H9 (cell line): ENCODE measurements at regions not wholly inside any gene's neighbourhood (a gene's known extent, or its start where the extent isn't known, plus 50 kb on each side); places are given as distances from the start of the nearest gene placed in this dataset.

Experiments
- DNase-seq: peaks from one replicate; pipeline ENCODE4 v3.0.0-alpha.2; 2017
- H2AFZ ChIP-seq: one replicate; pipeline ENCODE4 v1.6.1; 2013; ENCODE audit warnings: mild to moderate bottlenecking, low read length, control low read depth, moderate library complexity
- H2AK5ac ChIP-seq: 2 replicates; pipeline ENCODE4 v1.6.1; 2013; ENCODE audit warnings: low read length, control low read depth, mixed read lengths; ENCODE audit not compliant: insufficient read length
- H2BK120ac ChIP-seq: one replicate; pipeline ENCODE4 v1.6.1; 2013; ENCODE audit warnings: low read depth, mild to moderate bottlenecking, low read length, control low read depth, inconsistent platforms; ENCODE audit not compliant: poor library complexity, severe bottlenecking
- H2BK12ac ChIP-seq: 2 replicates; pipeline ENCODE4 v1.6.1; 2013; ENCODE audit warnings: low read length, control low read depth, mixed read lengths, low read depth; ENCODE audit not compliant: insufficient read length
- H2BK15ac ChIP-seq: 2 replicates; pipeline ENCODE4 v1.6.1; 2013; ENCODE audit warnings: low read depth, low read length, control low read depth
- H2BK20ac ChIP-seq: one replicate; pipeline ENCODE4 v1.6.1; 2013; ENCODE audit warnings: low read depth, mild to moderate bottlenecking, low read length, control low read depth, inconsistent platforms; ENCODE audit not compliant: poor library complexity, severe bottlenecking
- H2BK5ac ChIP-seq: 2 replicates; pipeline ENCODE4 v1.6.1; 2013; ENCODE audit warnings: low read length, control low read depth, mixed read lengths; ENCODE audit not compliant: insufficient read length
- H3K14ac ChIP-seq: 2 replicates; pipeline ENCODE4 v1.6.1; 2013; ENCODE audit warnings: low read length, control low read depth; ENCODE audit not compliant: insufficient read depth
- H3K18ac ChIP-seq: 2 replicates; pipeline ENCODE4 v1.6.1; 2013; ENCODE audit warnings: low read depth, mild to moderate bottlenecking, mixed read lengths, low read length, control low read depth; ENCODE audit not compliant: insufficient read length
- H3K23ac ChIP-seq: 2 replicates; pipeline ENCODE4 v1.6.1; 2013; ENCODE audit warnings: low read length, control low read depth, mixed read lengths, low read depth; ENCODE audit not compliant: insufficient read length
- H3K23me2 ChIP-seq: 2 replicates; pipeline ENCODE4 v1.6.1; 2013; ENCODE audit warnings: low read depth, mild to moderate bottlenecking, mixed read lengths, low read length, control low read depth; ENCODE audit not compliant: insufficient read length, poor library complexity, severe bottlenecking
- H3K27ac ChIP-seq: 2 replicates; pipeline ENCODE4 v1.5.1; 2013; ENCODE audit warnings: low read length, control low read depth, mixed read lengths, low read depth; ENCODE audit not compliant: insufficient read length
- H3K27me3 ChIP-seq: 2 replicates; pipeline ENCODE4 v1.6.1; 2013; ENCODE audit warnings: low read length, control low read depth, inconsistent platforms; ENCODE audit not compliant: insufficient read depth
- H3K4ac ChIP-seq: 2 replicates; pipeline ENCODE4 v1.6.1; 2013; ENCODE audit warnings: low read depth, mild to moderate bottlenecking, control low read depth, inconsistent platforms, low read length, moderate library complexity
- H3K4me1 ChIP-seq: 2 replicates; pipeline ENCODE4 v1.6.1; 2013; ENCODE audit warnings: low read length, control low read depth, inconsistent platforms; ENCODE audit not compliant: insufficient read depth
- H3K4me2 ChIP-seq: 2 replicates; pipeline ENCODE4 v1.6.1; 2013; ENCODE audit warnings: low read length, control low read depth, mixed read lengths; ENCODE audit not compliant: insufficient read length, insufficient read depth
- H3K56ac ChIP-seq: 2 replicates; pipeline ENCODE4 v1.6.1; 2013; ENCODE audit warnings: low read depth, mild to moderate bottlenecking, mixed read lengths, low read length, control low read depth; ENCODE audit not compliant: insufficient read length
- H3K79me1 ChIP-seq: 2 replicates; pipeline ENCODE4 v1.6.1; 2013; ENCODE audit warnings: low read depth, mild to moderate bottlenecking, moderate library complexity, low read length, control low read depth, inconsistent platforms; ENCODE audit not compliant: insufficient read depth, poor library complexity, severe bottlenecking
- H3K79me2 ChIP-seq: 2 replicates; pipeline ENCODE4 v1.6.1; 2013; ENCODE audit warnings: low read length, control low read depth, inconsistent platforms; ENCODE audit not compliant: insufficient read depth
- H3K9ac ChIP-seq: 2 replicates; pipeline ENCODE4 v1.6.1; 2013; ENCODE audit warnings: low read length, control low read depth, mixed read lengths; ENCODE audit not compliant: insufficient read length; ENCODE audit errors: extremely low read depth
- H3K9me3 ChIP-seq: one replicate; pipeline ENCODE4 v1.6.1; 2013; ENCODE audit warnings: low read depth, low read length, inconsistent platforms; ENCODE audit not compliant: control insufficient read depth
- H3T11ph ChIP-seq: one replicate; pipeline ENCODE4 v1.6.1; 2013; ENCODE audit warnings: mild to moderate bottlenecking, low read length, control low read depth, inconsistent platforms
- H4K20me1 ChIP-seq: one replicate; pipeline ENCODE4 v1.6.1; 2013; ENCODE audit not compliant: control insufficient read depth, insufficient read length, insufficient read depth
- H4K5ac ChIP-seq: 2 replicates; pipeline ENCODE4 v1.6.1; 2013; ENCODE audit warnings: low read depth, mild to moderate bottlenecking, mixed read lengths, low read length, control low read depth; ENCODE audit not compliant: insufficient read length
- H4K8ac ChIP-seq: replicated peaks from 2 replicates; pipeline ENCODE4 v1.6.1; 2013; ENCODE audit warnings: low read length, control low read depth, mixed read lengths, low read depth; ENCODE audit not compliant: insufficient read length
- H4K91ac ChIP-seq: 2 replicates; pipeline ENCODE4 v1.6.1; 2013; ENCODE audit warnings: low read depth, mild to moderate bottlenecking, moderate library complexity, mixed read lengths, low read length, control low read depth; ENCODE audit not compliant: insufficient read length
- H3K27ac Mint-ChIP-seq, 3 experiments: 2 replicates in 2 of 3; 3 replicates in 1 of 3; pipeline ENCODE4 v1.8.0; 2020 to 2021; ENCODE audit warnings: mixed read lengths in 3 of 3, mild to moderate bottlenecking in 1 of 3, moderate library complexity in 1 of 3
- H3K27me3 Mint-ChIP-seq: 2 replicates; pipeline ENCODE4 v1.8.0; 2021; ENCODE audit warnings: low read depth, mild to moderate bottlenecking, moderate library complexity, mixed read lengths
- H3K36me3 Mint-ChIP-seq, 3 experiments: 2 replicates in 2 of 3; 3 replicates in 1 of 3; pipeline ENCODE4 v1.8.0; 2020 to 2021; ENCODE audit warnings: low read depth in 3 of 3, mixed read lengths in 3 of 3; ENCODE audit not compliant: insufficient read depth in 1 of 3
- H3K4me1 Mint-ChIP-seq, 2 experiments: 2 replicates each; pipeline ENCODE4 v1.8.0; 2020; ENCODE audit warnings: mixed read lengths in 2 of 2
- H3K4me3 Mint-ChIP-seq, 2 experiments: 2 replicates in 1 of 2; 3 replicates in 1 of 2; pipeline ENCODE4 v1.8.0; 2020 to 2021; ENCODE audit warnings: mild to moderate bottlenecking in 2 of 2, mixed read lengths in 2 of 2, moderate library complexity in 1 of 2
- H3K9me3 Mint-ChIP-seq, 2 experiments: 2 replicates in 1 of 2; 3 replicates in 1 of 2; pipeline ENCODE4 v1.8.0; 2020; ENCODE audit warnings: mild to moderate bottlenecking in 2 of 2, mixed read lengths in 2 of 2, moderate library complexity in 1 of 2
- CTCF ChIP-seq: fragments of 200-600 bp; sonication (generic); conservative IDR thresholded peaks from 3 replicates; pipeline ENCODE4 v1.8.0; 2021; ENCODE audit warnings: antibody characterized with exemption, mild to moderate bottlenecking
- WGBS: extraction: QIAGEN DNeasy Blood & Tissue Kit; methylation state at CpG from one replicate; pipeline ENCODE4 v1.1.7; 2013; ENCODE audit warnings: missing lambda C conversion rate, low lambda C conversion rate, mixed read lengths; ENCODE audit not compliant: insufficient read length; ENCODE audit errors: extremely low coverage; 5-methylcytosine and 5-hydroxymethylcytosine counted together

DNA sequence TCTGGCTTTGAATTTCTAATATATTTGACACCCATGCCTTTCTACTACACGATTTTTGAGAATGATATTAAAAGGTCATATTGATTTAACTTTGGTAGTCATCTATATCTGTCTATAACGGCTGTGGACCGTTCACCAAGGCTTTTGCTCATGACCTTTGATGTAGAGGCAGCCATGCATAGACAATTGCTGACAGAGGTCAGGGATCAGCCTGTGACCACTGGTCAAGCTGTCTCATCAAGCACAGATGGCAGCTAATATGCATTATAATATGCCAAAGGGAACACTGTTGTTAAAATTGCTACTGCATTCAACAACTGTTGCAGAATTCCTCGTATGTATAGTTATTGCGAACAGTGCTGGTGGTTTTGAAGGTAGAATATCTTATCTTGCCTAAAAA, 323.9 kb upstream of the DSEL start:
- no peak for TF ChIP-seq CTCF
- Histone ChIP-seq H4K8ac (no peak overlapping the region), H2AFZ (no peak overlapping the region), H3K18ac (no peak overlapping the region), H2BK12ac (no peak overlapping the region), H3K9ac (no peak overlapping the region), H3K23me2 (no peaks in the 10 kb centered on the region), H3K14ac (no peak overlapping the region), H3K4me2 (no peak overlapping the region), H2BK20ac (no peak overlapping the region), H3K79me2 (no peaks in the 10 kb centered on the region), H3K56ac (no peak overlapping the region), H4K20me1 (no peaks in the 10 kb centered on the region), H3K4me1 (no peaks in the 10 kb centered on the region), H2BK120ac (no peak overlapping the region), H3K9me3 (no peaks in the 10 kb centered on the region), H4K5ac (no peak overlapping the region), H3K23ac (no peak overlapping the region), H3K4ac (no peak overlapping the region), H3K27me3 (no peaks in the 10 kb centered on the region), H3T11ph (no peak overlapping the region), H3K79me1 (no peaks in the 10 kb centered on the region), H2BK15ac (no peak overlapping the region), H4K91ac (no peak overlapping the region), H2BK5ac (no peak overlapping the region), H2AK5ac (no peak overlapping the region), H3K27ac (no peak overlapping the region)
- Mint-ChIP-seq H3K4me3 (no peak overlapping the region), H3K36me3 (no peaks in the 10 kb centered on the region), H3K27me3 (no peaks in the 10 kb centered on the region), H3K4me1 (no peaks in the 10 kb centered on the region), H3K27ac (no peak overlapping the region), H3K9me3 (no peaks in the 10 kb centered on the region)
- WGBS, result no CpG with 5 or more reads among the region's 5 CpGs
- no peak for DNase-seq
